ENCODE measurements at regions not wholly inside any gene's neighbourhood (a gene's known extent, or its start where the extent isn't known, plus 50 kb on each side); places are given as distances from the start of the nearest gene placed in this dataset.

- no peak for DNase-seq (ENCODE audit: low spot score in 2 of 2, unreplicated experiment in 2 of 2)
- Mint-ChIP-seq H3K4me1 (no peaks in the 10 kb centered on the region), H3K9me3 (no peaks in the 10 kb centered on the region), H3K36me3 (peaks cover 30% of the 10 kb centered on the region), H3K27me3 (ENCODE audit: low read depth) (no peaks in the 10 kb centered on the region), H3K4me3 (no peak overlapping the region), H3K27ac (no peak overlapping the region)
- TF ChIP-seq CTCF (IDR thresholded peaks at IDR 0.05; ENCODE audit: unreplicated experiment) = no peak
Observed at GRCh38 chr22:25380122-25380747, 160.8 kb downstream of the CRYBB2 start.

- no peaks in the 10 kb centered on the region for H3K27me3 Mint-ChIP-seq (ENCODE audit: low read depth)
- H3K9me3 Mint-ChIP-seq = no peaks in the 10 kb centered on the region
- H3K4me3 Mint-ChIP-seq = no peak overlapping the region
- no peak overlapping the region for H3K27ac Mint-ChIP-seq
- peaks cover 20% of the 10 kb centered on the region for H3K36me3 Mint-ChIP-seq
- no peak for TF ChIP-seq CTCF (IDR thresholded peaks at IDR 0.05; ENCODE audit: unreplicated experiment)
- no peak for DNase-seq (ENCODE audit: low spot score in 2 of 2, unreplicated experiment in 2 of 2)
- peaks cover 11% of the 10 kb centered on the region for H3K4me1 Mint-ChIP-seq
Observed at GRCh38 chr22:25382762-25383161, 163.3 kb downstream of the CRYBB2 start.

- peaks cover 11% of the 10 kb centered on the region for H3K4me1 Mint-ChIP-seq
- H3K4me3 Mint-ChIP-seq = no peak overlapping the region
- no peaks in the 10 kb centered on the region for H3K27me3 Mint-ChIP-seq (ENCODE audit: low read depth)
- H3K36me3 Mint-ChIP-seq = peaks cover 19% of the 10 kb centered on the region
- no peaks in the 10 kb centered on the region for H3K9me3 Mint-ChIP-seq
- H3K27ac Mint-ChIP-seq = no peak overlapping the region
- no peak for DNase-seq (ENCODE audit: low spot score in 2 of 2, unreplicated experiment in 2 of 2)
- no peak for TF ChIP-seq CTCF (IDR thresholded peaks at IDR 0.05; ENCODE audit: unreplicated experiment)
Observed at GRCh38 chr22:25383278-25383820, 163.9 kb downstream of the CRYBB2 start.

GRCh38 chr22:25383892-25384291, 164.5 kb downstream of the CRYBB2 start:
- Mint-ChIP-seq H3K36me3 (peaks cover 19% of the 10 kb centered on the region), H3K4me3 (no peak overlapping the region), H3K9me3 (no peaks in the 10 kb centered on the region), H3K4me1 (peaks cover 13% of the 10 kb centered on the region), H3K27me3 (ENCODE audit: low read depth) (no peaks in the 10 kb centered on the region), H3K27ac (no peak overlapping the region)
- no peak for TF ChIP-seq CTCF (IDR thresholded peaks at IDR 0.05; ENCODE audit: unreplicated experiment)
- no peak for DNase-seq (ENCODE audit: low spot score in 2 of 2, unreplicated experiment in 2 of 2)

GRCh38 chr22:25386538-25386884, 167.1 kb downstream of the CRYBB2 start:
- Mint-ChIP-seq H3K27me3 (ENCODE audit: low read depth) (no peaks in the 10 kb centered on the region), H3K36me3 (no peaks in the 10 kb centered on the region), H3K27ac (peak overlapping the region; percentile 7), H3K4me3 (no peak overlapping the region), H3K4me1 (peaks cover 13% of the 10 kb centered on the region), H3K9me3 (no peaks in the 10 kb centered on the region)
- DNase-seq (ENCODE audit: low spot score in 2 of 2, unreplicated experiment in 2 of 2) = no peak
- TF ChIP-seq CTCF (IDR thresholded peaks at IDR 0.05; ENCODE audit: unreplicated experiment) = no peak
